ENCODE measurements at regions not wholly inside any gene's neighbourhood (a gene's known extent, or its start where the extent isn't known, plus 50 kb on each side); places are given as distances from the start of the nearest gene placed in this dataset.
"Not testable (repeated sequence)": the region's sequence is repeated elsewhere in the genome, so short reads cannot be mapped to it uniquely, and the experiment has no call there.

DNA sequence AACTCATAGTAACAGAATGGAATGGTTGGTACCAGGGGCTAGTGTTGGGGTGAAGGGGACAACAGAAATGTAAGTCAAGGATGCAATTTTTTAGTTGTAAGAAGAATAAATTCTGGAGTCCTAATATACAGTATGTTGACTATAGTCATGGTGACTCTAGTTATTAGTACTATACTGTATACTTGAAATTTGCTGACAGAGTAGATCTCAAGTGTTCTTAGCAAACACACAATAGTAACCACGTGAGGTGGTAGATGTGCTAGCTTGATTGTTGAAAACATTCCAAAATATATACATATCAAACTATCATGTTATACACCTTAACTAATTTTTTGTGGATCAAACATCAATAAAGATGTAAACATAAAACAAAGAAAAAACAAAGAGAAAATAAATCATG lies 1345.1 kb upstream of the PCDH20 start:
- in situ Hi-C loops (cut with MboI; ENCODE audit: low pct_unique_long_range_greater_than_20kb, low sequenced_read_pairs, unreplicated experiment) = no loop called here
- DNase-seq (ENCODE audit: low spot score) = no peak

GRCh38 chr13:62747629-62748028 lies 1332.0 kb upstream of the PCDH20 start:
- TF ChIP-seq, protein P1, sequence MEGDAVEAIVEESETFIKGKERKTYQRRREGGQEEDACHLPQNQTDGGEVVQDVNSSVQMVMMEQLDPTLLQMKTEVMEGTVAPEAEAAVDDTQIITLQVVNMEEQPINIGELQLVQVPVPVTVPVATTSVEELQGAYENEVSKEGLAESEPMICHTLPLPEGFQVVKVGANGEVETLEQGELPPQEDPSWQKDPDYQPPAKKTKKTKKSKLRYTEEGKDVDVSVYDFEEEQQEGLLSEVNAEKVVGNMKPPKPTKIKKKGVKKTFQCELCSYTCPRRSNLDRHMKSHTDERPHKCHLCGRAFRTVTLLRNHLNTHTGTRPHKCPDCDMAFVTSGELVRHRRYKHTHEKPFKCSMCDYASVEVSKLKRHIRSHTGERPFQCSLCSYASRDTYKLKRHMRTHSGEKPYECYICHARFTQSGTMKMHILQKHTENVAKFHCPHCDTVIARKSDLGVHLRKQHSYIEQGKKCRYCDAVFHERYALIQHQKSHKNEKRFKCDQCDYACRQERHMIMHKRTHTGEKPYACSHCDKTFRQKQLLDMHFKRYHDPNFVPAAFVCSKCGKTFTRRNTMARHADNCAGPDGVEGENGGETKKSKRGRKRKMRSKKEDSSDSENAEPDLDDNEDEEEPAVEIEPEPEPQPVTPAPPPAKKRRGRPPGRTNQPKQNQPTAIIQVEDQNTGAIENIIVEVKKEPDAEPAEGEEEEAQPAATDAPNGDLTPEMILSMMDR (IDR thresholded peaks at IDR 0.05; ENCODE audit: extremely low read depth, insufficient read depth, missing control alignments) = no peak
- DNase-seq (ENCODE audit: low spot score) = no peak
- in situ Hi-C loops (cut with MboI; ENCODE audit: low pct_unique_long_range_greater_than_20kb, low sequenced_read_pairs, unreplicated experiment) = no loop called here

More for the DNA sequence above, 1345.1 kb upstream of the PCDH20 start:
- TF ChIP-seq, protein P1 (IDR thresholded peaks at IDR 0.05; ENCODE audit: extremely low read depth, insufficient read depth, missing control alignments) = no peak

DNA sequence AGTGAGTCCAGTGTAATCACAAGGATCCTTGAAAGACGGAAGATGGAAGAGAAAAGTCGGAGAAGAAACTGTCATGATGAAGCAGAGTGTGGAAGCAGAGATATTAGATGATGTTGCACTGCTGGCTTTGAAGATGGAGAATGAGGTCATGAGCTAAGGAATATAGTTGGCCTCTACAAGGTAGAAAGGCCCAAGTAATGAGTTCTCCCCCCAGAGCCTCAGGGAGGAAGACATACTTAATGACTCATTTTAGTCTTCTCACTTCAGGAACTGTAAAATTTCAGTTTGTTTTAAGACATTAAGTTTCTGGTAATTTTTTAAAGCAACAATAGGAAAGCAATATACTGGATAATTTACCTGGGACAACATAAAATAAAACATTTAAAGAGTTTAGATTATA lies 1331.5 kb upstream of the PCDH20 start:
- DNase-seq (ENCODE audit: low spot score) = no peak
- in situ Hi-C loops (cut with MboI; ENCODE audit: low pct_unique_long_range_greater_than_20kb, low sequenced_read_pairs, unreplicated experiment) = no loop called here
- TF ChIP-seq, protein P1 (IDR thresholded peaks at IDR 0.05; ENCODE audit: extremely low read depth, insufficient read depth, missing control alignments) = no peak

DNA sequence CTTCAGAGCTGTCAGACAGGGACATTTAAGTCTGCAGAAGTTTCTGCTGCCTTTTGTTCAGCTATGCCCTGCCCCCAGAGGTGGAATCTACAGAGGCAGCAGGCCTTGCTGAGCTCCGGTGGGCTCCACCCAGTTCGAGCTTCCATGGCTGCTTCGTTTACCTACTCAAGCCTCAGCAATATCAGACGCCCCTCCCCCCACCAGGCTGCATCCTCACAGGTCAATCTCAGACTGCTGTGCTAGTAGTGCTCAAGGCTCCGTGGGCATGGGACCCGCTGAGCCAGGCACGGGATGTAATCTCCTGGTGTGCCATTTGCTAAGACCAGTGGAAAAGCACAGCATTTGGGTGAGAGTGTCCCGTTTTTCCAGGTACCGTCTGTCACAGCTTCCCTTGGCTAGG lies 1314.1 kb upstream of the PCDH20 start:
- in situ Hi-C loops (cut with MboI; ENCODE audit: low pct_unique_long_range_greater_than_20kb, low sequenced_read_pairs, unreplicated experiment); DNase-seq (ENCODE audit: low spot score): not testable (repeated sequence)

DNA sequence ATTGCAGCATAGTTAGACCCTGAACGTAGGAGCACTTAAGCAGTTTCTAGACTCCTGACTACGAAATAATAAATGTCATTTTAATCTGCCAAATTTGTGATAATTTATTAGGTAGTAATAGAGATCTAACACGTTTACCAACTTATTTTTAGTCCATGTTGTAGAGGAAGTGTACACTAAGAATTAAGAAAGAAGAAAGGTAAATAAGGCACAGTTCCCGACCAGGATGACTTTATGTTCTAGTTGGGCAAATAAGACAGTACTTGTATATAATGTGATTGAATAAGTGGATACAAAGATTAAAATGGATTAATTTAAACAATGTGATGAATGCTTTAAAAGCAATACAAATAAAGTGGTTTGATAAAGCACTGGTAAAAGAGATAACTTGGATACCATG lies 1306.2 kb upstream of the PCDH20 start:
- DNase-seq (ENCODE audit: low spot score) = no peak

DNA sequence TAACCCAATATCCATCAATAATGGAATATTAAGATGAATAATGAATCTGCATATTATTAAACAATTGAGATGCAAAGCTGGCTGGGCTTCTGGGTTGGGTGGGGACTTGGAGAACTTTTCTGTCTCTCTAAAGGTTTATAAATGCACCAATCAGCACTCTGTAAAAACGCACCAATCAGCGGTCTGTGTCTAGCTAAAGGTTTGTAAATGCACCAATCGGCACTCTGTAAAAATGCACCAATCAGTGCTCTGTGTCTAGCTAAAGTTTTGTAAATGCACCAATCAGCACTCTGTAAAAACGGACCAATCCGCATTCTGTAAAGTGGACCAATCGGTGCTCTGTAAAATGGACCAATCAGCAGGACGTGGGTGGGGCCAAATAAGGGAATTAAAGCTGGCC lies 1296.3 kb upstream of the PCDH20 start:
- in situ Hi-C loops (cut with MboI; ENCODE audit: low pct_unique_long_range_greater_than_20kb, low sequenced_read_pairs, unreplicated experiment); DNase-seq (ENCODE audit: low spot score): not testable (repeated sequence)

More for the DNA sequence above, 1306.2 kb upstream of the PCDH20 start:
- TF ChIP-seq, protein P1 (IDR thresholded peaks at IDR 0.05; ENCODE audit: extremely low read depth, insufficient read depth, missing control alignments) = no peak
- in situ Hi-C loops (cut with MboI; ENCODE audit: low pct_unique_long_range_greater_than_20kb, low sequenced_read_pairs, unreplicated experiment) = no loop called here

- TF ChIP-seq, protein P1 (IDR thresholded peaks at IDR 0.05; ENCODE audit: extremely low read depth, insufficient read depth, missing control alignments) = no peak
- DNase-seq (ENCODE audit: low spot score) = no peak
- in situ Hi-C loops (cut with MboI; ENCODE audit: low pct_unique_long_range_greater_than_20kb, low sequenced_read_pairs, unreplicated experiment) = no loop called here
Measured at GRCh38 chr13:62710787-62711186, 1295.1 kb upstream of the PCDH20 start.

DNA sequence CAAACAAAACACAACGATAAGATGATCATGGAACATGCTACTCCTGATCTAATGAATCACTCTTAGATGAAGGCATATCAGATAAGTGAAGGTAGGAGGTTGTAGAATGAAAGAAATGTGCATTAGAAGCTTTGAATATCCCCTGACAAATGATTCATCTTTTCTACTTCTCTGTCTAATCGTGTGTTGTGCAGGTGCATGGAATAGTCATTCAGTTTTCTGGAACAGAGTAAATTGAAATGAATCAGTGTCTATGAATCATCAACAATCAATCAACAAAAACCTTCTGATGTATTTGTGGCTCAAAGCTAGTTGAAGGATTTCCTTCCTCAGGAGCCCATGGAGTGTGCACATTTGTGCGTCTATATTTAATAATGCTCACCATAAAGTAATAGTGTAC lies 1290.4 kb upstream of the PCDH20 start:
- TF ChIP-seq, protein P1 (IDR thresholded peaks at IDR 0.05; ENCODE audit: extremely low read depth, insufficient read depth, missing control alignments) = no peak
- in situ Hi-C loops (cut with MboI; ENCODE audit: low pct_unique_long_range_greater_than_20kb, low sequenced_read_pairs, unreplicated experiment) = no loop called here
- DNase-seq (ENCODE audit: low spot score) = no peak

Data from GM13977 (cell line).